WTC11 (cell line): ENCODE measurements at regions not wholly inside any gene's neighbourhood (a gene's known extent, or its start where the extent isn't known, plus 50 kb on each side); places are given as distances from the start of the nearest gene placed in this dataset.

Experiments
- ATAC-seq: fragments of 200-7000 bp; cut with Tn5 transposase; 2 replicates; pipeline ENCODE4 v1.10.0; 2021; ENCODE audit warnings: mild to moderate bottlenecking, moderate library complexity
- CTCF ChIA-PET: fragments of 300-600 bp; sonication (Branson Sonifier 250); formaldehyde crosslinking; loops from one replicate; lab custom pipeline; 2021; ENCODE audit warnings: antibody characterized with exemption; lab: Charles Lee
- POLR2A ChIA-PET: fragments of 350-600 bp; sonication (Branson Sonifier 250); formaldehyde crosslinking; loops from one replicate; lab custom pipeline; 2021; ENCODE audit warnings: antibody characterized with exemption; lab: Charles Lee
- DNase-seq: peaks from one replicate; pipeline ENCODE4 v3.0.0; 2021; ENCODE audit warnings: low spot score
- H3K27ac Mint-ChIP-seq: 2 replicates; pipeline ENCODE4 v1.8.0; 2021; ENCODE audit warnings: mixed read lengths
- H3K27me3 Mint-ChIP-seq: 2 replicates; pipeline ENCODE4 v1.8.0; 2021; ENCODE audit warnings: low read depth, mild to moderate bottlenecking, moderate library complexity, mixed read lengths
- H3K36me3 Mint-ChIP-seq: 2 replicates; pipeline ENCODE4 v1.8.0; 2021; ENCODE audit warnings: mixed read lengths
- H3K4me1 Mint-ChIP-seq: 2 replicates; pipeline ENCODE4 v1.8.0; 2022; ENCODE audit warnings: mixed read lengths
- H3K4me3 Mint-ChIP-seq: 2 replicates; pipeline ENCODE4 v1.8.0; 2021; ENCODE audit warnings: mild to moderate bottlenecking, moderate library complexity, mixed read lengths
- H3K9me3 Mint-ChIP-seq: 2 replicates; pipeline ENCODE4 v1.8.0; 2021; ENCODE audit warnings: mixed read lengths
- AR ChIP-seq: fragments of 250-450 bp; sonication (Bioruptor Pico); IDR thresholded peaks from 2 replicates; pipeline ENCODE4 v1.9.0; 2021; ENCODE audit warnings: mild to moderate bottlenecking
- ATF1 ChIP-seq: sonication (generic); formaldehyde crosslinking; IDR thresholded peaks from 2 replicates; pipeline ENCODE4 v1.8.1; 2023; ENCODE audit warnings: mild to moderate bottlenecking, moderate library complexity, missing genetic modification reagents
- CDX4 ChIP-seq: fragments of 250-450 bp; sonication (Bioruptor Pico); IDR thresholded peaks from 2 replicates; pipeline ENCODE4 v1.9.0; 2021; ENCODE audit warnings: moderate library complexity, mild to moderate bottlenecking, inconsistent platforms, borderline replicate concordance
- ESRRA ChIP-seq: sonication (generic); formaldehyde crosslinking; IDR thresholded peaks from 2 replicates; pipeline ENCODE4 v1.8.1; 2022; ENCODE audit warnings: mild to moderate bottlenecking, missing genetic modification reagents, borderline replicate concordance
- GTF2I ChIP-seq: fragments of 250-450 bp; sonication (Bioruptor Pico); conservative IDR thresholded peaks from 2 replicates; pipeline ENCODE4 v1.4.0; 2021; ENCODE audit warnings: mild to moderate bottlenecking
- NR3C1 ChIP-seq: sonication (generic); formaldehyde crosslinking; conservative IDR thresholded peaks from 2 replicates; pipeline ENCODE4 v1.8.1; 2023; ENCODE audit warnings: low read depth, mild to moderate bottlenecking, missing genetic modification reagents
- PRDM15 ChIP-seq: sonication (generic); formaldehyde crosslinking; IDR thresholded peaks from 2 replicates; pipeline ENCODE4 v1.8.0; 2022; ENCODE audit warnings: missing genetic modification reagents
- PRRX2 ChIP-seq: fragments of 250-450 bp; sonication (Bioruptor Pico); IDR thresholded peaks from 2 replicates; pipeline ENCODE4 v1.8.0; 2021; ENCODE audit warnings: mild to moderate bottlenecking
- SP1 ChIP-seq: sonication (generic); formaldehyde crosslinking; conservative IDR thresholded peaks from 2 replicates; pipeline ENCODE4 v1.8.1; 2022; ENCODE audit warnings: missing genetic modification reagents
- ZBTB21 ChIP-seq: sonication (generic); formaldehyde crosslinking; IDR thresholded peaks from 2 replicates; pipeline ENCODE4 v1.8.1; 2023; ENCODE audit warnings: mild to moderate bottlenecking, missing genetic modification reagents, borderline replicate concordance
- ZMAT4 ChIP-seq: fragments of 250-450 bp; sonication (Bioruptor Pico); IDR thresholded peaks from 2 replicates; pipeline ENCODE4 v1.9.0; 2021; ENCODE audit warnings: mild to moderate bottlenecking
- ZNF416 ChIP-seq: fragments of 250-450 bp; sonication (Bioruptor Pico); IDR thresholded peaks from 2 replicates; pipeline ENCODE4 v1.9.0; 2021; ENCODE audit warnings: mild to moderate bottlenecking, inconsistent platforms
- ZNF425 ChIP-seq: fragments of 250-450 bp; sonication (Bioruptor Pico); conservative IDR thresholded peaks from 2 replicates; pipeline ENCODE4 v1.9.0; 2021; ENCODE audit warnings: mild to moderate bottlenecking
- ZNF532 ChIP-seq: fragments of 250-450 bp; sonication (Bioruptor Pico); IDR thresholded peaks from 2 replicates; pipeline ENCODE4 v1.9.0; 2021; ENCODE audit warnings: mild to moderate bottlenecking, borderline replicate concordance

GRCh38 chr12:33054371-33054770 lies 157.8 kb upstream of the PKP2 start (continued):
- TF ChIP-seq ZNF532 = no peak
- no peak for TF ChIP-seq ZMAT4
- TF ChIP-seq ZBTB21 (CRISPR knock-in tag) = no peak
- TF ChIP-seq GTF2I = no peak
- TF ChIP-seq PRRX2 (CRISPR knock-in tag) = no peak
- TF ChIP-seq PRDM15 = no peak
- TF ChIP-seq CDX4 = no peak
- TF ChIP-seq ESRRA = no peak

- no peak overlapping the region for H3K27ac Mint-ChIP-seq
Observed at GRCh38 chr12:33052141-33053051, 155.8 kb upstream of the PKP2 start.

More at GRCh38 chr12:33052141-33053051, 155.8 kb upstream of the PKP2 start:
- no peak overlapping the region for H3K4me3 Mint-ChIP-seq
- peaks cover 13% of the 10 kb centered on the region for H3K9me3 Mint-ChIP-seq
- H3K4me1 Mint-ChIP-seq = peaks cover 32% of the 10 kb centered on the region
- H3K27me3 Mint-ChIP-seq = no peaks in the 10 kb centered on the region; the same call in 1 of the 2 replicates
- no peak for TF ChIP-seq ATF1 (CRISPR knock-in tag)
- no peak for TF ChIP-seq SP1
- TF ChIP-seq ZNF425 (CRISPR knock-in tag) = no peak
- TF ChIP-seq NR3C1 (CRISPR knock-in tag) = no peak
- no peak for TF ChIP-seq AR (CRISPR knock-in tag)
- no peak for TF ChIP-seq ZNF416 (CRISPR knock-in tag)
- 0 out of 2 replicates have a peak, but pooled peaks cover 5% of the 10 kb centered on the region for H3K36me3 Mint-ChIP-seq
- DNase-seq (no peak), ATAC-seq (no peak)
- ChIA-PET CTCF (no interaction called here), POLR2A (no interaction called here)
